Endodermal cell (in vitro differentiated cells): ENCODE measurements at regions not wholly inside any gene's neighbourhood (a gene's known extent, or its start where the extent isn't known, plus 50 kb on each side); places are given as distances from the start of the nearest gene placed in this dataset.

Source experiments
- DNase-seq: peaks from one replicate; pipeline ENCODE4 v3.0.0-alpha.2; 2017
- H3K27ac ChIP-seq: 2 replicates; pipeline ENCODE4 v1.5.1; 2013; ENCODE audit warnings: mild to moderate bottlenecking, low read depth, low read length, moderate library complexity
- H3K27me3 ChIP-seq: 2 replicates; pipeline ENCODE4 v1.6.1; 2013; ENCODE audit warnings: mild to moderate bottlenecking, low read length, moderate library complexity; ENCODE audit not compliant: insufficient read depth, control insufficient read depth, poor library complexity, severe bottlenecking
- H3K36me3 ChIP-seq: 2 replicates; pipeline ENCODE4 v1.7.0; 2013; ENCODE audit warnings: mild to moderate bottlenecking, low read length, moderate library complexity; ENCODE audit not compliant: control insufficient read depth, insufficient read depth
- H3K4me1 ChIP-seq: one replicate; pipeline ENCODE4 v1.7.0; 2013; ENCODE audit warnings: low read length; ENCODE audit not compliant: control insufficient read depth, insufficient read depth
- H3K4me3 ChIP-seq: 2 replicates; pipeline ENCODE4 v1.5.1; 2013; ENCODE audit warnings: mild to moderate bottlenecking, low read length, moderate library complexity
- H3K9ac ChIP-seq: 2 replicates; pipeline ENCODE4 v1.6.1; 2013; ENCODE audit warnings: mild to moderate bottlenecking, low read length, moderate library complexity; ENCODE audit not compliant: poor library complexity, severe bottlenecking; ENCODE audit errors: extremely low read depth
- H3K9me3 ChIP-seq: 2 replicates; pipeline ENCODE4 v1.6.1; 2013; ENCODE audit warnings: mild to moderate bottlenecking, low read length, moderate library complexity; ENCODE audit not compliant: control insufficient read depth
- H3K27ac Mint-ChIP-seq: 2 replicates; pipeline ENCODE4 v1.8.0; 2020; ENCODE audit warnings: mixed read lengths
- H3K27me3 Mint-ChIP-seq: 2 replicates; pipeline ENCODE4 v1.8.0; 2021; ENCODE audit warnings: mild to moderate bottlenecking, mixed read lengths; ENCODE audit not compliant: insufficient read depth
- H3K36me3 Mint-ChIP-seq: 2 replicates; pipeline ENCODE4 v1.8.0; 2020; ENCODE audit warnings: low read depth, mixed read lengths
- H3K4me1 Mint-ChIP-seq: 2 replicates; pipeline ENCODE4 v1.8.0; 2020; ENCODE audit warnings: mixed read lengths
- H3K4me3 Mint-ChIP-seq: 2 replicates; pipeline ENCODE4 v1.8.0; 2020; ENCODE audit warnings: mild to moderate bottlenecking, moderate library complexity, mixed read lengths
- H3K9me3 Mint-ChIP-seq: 2 replicates; pipeline ENCODE4 v1.8.0; 2020; ENCODE audit warnings: mild to moderate bottlenecking, mixed read lengths
- CTCF ChIP-seq: fragments of 200-600 bp; sonication (generic); conservative IDR thresholded peaks from 2 replicates; pipeline ENCODE4 v1.5.0; 2021; ENCODE audit warnings: antibody characterized with exemption, mild to moderate bottlenecking
- WGBS, 2 experiments: methylation state at CpG; one replicate each; pipeline versions ENCODE4 v1.1.5 to v1.1.7; 2013; ENCODE audit warnings: missing lambda C conversion rate in 2 of 2, mixed read lengths in 1 of 2; ENCODE audit not compliant: insufficient coverage in 1 of 2, insufficient read length in 1 of 2; 5-methylcytosine and 5-hydroxymethylcytosine counted together

DNA sequence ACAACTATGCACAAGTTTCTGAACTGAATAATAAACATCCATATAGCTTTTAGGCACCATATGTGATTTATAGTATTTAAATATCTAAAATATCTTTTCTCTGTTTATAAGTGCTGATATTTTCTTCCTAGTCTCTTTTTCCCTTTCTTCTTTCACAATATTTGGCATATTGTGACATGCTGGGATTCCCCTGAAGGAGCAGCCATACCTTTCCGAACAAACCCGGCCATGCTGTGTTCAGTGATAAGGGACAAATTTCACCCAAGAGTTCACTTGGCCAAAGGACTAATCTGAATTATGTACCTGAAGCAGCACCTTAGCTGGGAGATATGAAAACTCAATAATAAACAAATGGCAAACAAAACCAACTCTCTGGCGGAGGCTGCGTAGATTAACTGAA, 250.8 kb downstream of the RDH14 start:
- H3K36me3 ChIP-seq: no peaks in the 10 kb centered on the region
- no peak overlapping the region for H3K27ac Mint-ChIP-seq
- H3K36me3 Mint-ChIP-seq: no peaks in the 10 kb centered on the region
- peaks cover 2% of the 10 kb centered on the region for H3K4me1 Mint-ChIP-seq
- TF ChIP-seq CTCF: no peak
- WGBS, 2 experiments: 93% methylated on average over 4 of the region's 4 CpGs; no CpG with 5 or more reads in 1 of the 2 experiments
- no peaks in the 10 kb centered on the region for H3K27me3 ChIP-seq
- H3K4me3 Mint-ChIP-seq: no peak overlapping the region
- H3K4me1 ChIP-seq: no peaks in the 10 kb centered on the region
- no peak for DNase-seq
- H3K27ac ChIP-seq: no peak overlapping the region
- H3K9ac ChIP-seq: no peak overlapping the region
- H3K9me3 Mint-ChIP-seq: peaks cover 5% of the 10 kb centered on the region
- H3K9me3 ChIP-seq: no peaks in the 10 kb centered on the region
- no peak overlapping the region for H3K4me3 ChIP-seq
- peaks cover 3% of the 10 kb centered on the region for H3K27me3 Mint-ChIP-seq

GRCh38 chr2:18309188-18309587, 251.3 kb downstream of the RDH14 start:
- TF ChIP-seq CTCF: no peak
- no peak overlapping the region for H3K4me3 Mint-ChIP-seq
- peaks cover under 1% of the 10 kb centered on the region for H3K9me3 Mint-ChIP-seq
- no peaks in the 10 kb centered on the region for H3K36me3 Mint-ChIP-seq
- Histone ChIP-seq H3K36me3 (no peaks in the 10 kb centered on the region), H3K4me1 (no peaks in the 10 kb centered on the region), H3K9me3 (no peaks in the 10 kb centered on the region), H3K27ac (no peak overlapping the region), H3K4me3 (no peak overlapping the region), H3K9ac (no peak overlapping the region), H3K27me3 (no peaks in the 10 kb centered on the region)
- no peak for DNase-seq
- peaks cover 3% of the 10 kb centered on the region for H3K27me3 Mint-ChIP-seq
- peaks cover 2% of the 10 kb centered on the region for H3K4me1 Mint-ChIP-seq
- H3K27ac Mint-ChIP-seq: no peak overlapping the region

- H3K4me1 ChIP-seq: no peaks in the 10 kb centered on the region
- H3K27ac ChIP-seq: no peak overlapping the region
- Mint-ChIP-seq H3K27ac (no peak overlapping the region), H3K27me3 (no peaks in the 10 kb centered on the region), H3K4me3 (no peak overlapping the region), H3K36me3 (no peaks in the 10 kb centered on the region), H3K4me1 (no peaks in the 10 kb centered on the region), H3K9me3 (no peaks in the 10 kb centered on the region)
- H3K9me3 ChIP-seq: no peaks in the 10 kb centered on the region
- H3K4me3 ChIP-seq: no peak overlapping the region
- no peak overlapping the region for H3K9ac ChIP-seq
- H3K27me3 ChIP-seq: no peaks in the 10 kb centered on the region
- no peak for DNase-seq
- no peaks in the 10 kb centered on the region for H3K36me3 ChIP-seq
- no peak for TF ChIP-seq CTCF
- WGBS, 2 experiments: 76% methylated on average over 2 of the region's 3 CpGs; no CpG with 5 or more reads in 1 of the 2 experiments
Observed at GRCh38 chr2:18304849-18305248, 255.6 kb downstream of the RDH14 start.
